OCI-LY7 (cell line): ENCODE measurements at regions not wholly inside any gene's neighbourhood (a gene's known extent, or its start where the extent isn't known, plus 50 kb on each side); places are given as distances from the start of the nearest gene placed in this dataset.
"Not testable (repeated sequence)": the region's sequence is repeated elsewhere in the genome, so short reads cannot be mapped to it uniquely, and the experiment has no call there.

ENCODE experiments used
- BruUV-seq: library from RNA; stranded (reverse); fragments of 400-500 nt; replicated peaks from 2 replicates; lab custom pipeline; 2021; lab: Mats Ljungman, UMichigan
- CTCF ChIA-PET: fragments of 300-600 bp; sonication (Branson Sonifier 250); formaldehyde crosslinking; loops from one replicate; lab custom pipeline; 2022; ENCODE audit warnings: antibody characterized with exemption; ENCODE audit not compliant: unreplicated experiment; lab: Charles Lee
- POLR2A ChIA-PET: fragments of 300-600 bp; sonication (Branson Sonifier 250); formaldehyde crosslinking; loops from one replicate; lab custom pipeline; 2022; ENCODE audit warnings: antibody characterized with exemption; lab: Charles Lee
- DNase-seq: peaks from one replicate; pipeline ENCODE4 v3.0.0-alpha.2; 2015; ENCODE audit warnings: low spot score
- H2AFZ ChIP-seq: fragments of 200-600 bp; sonication (generic), shearing (Covaris generic); 2 replicates; pipeline ENCODE4 v1.6.1; 2014; ENCODE audit warnings: mild to moderate bottlenecking, antibody characterized with exemption, low read length, moderate library complexity
- H3K27ac ChIP-seq: fragments of 200-600 bp; sonication (generic); 2 replicates; pipeline ENCODE4 v1.5.1; 2014; ENCODE audit warnings: mixed run types, low read depth, mild to moderate bottlenecking, moderate library complexity, low read length, inconsistent platforms; ENCODE audit not compliant: poor library complexity, severe bottlenecking
- H3K36me3 ChIP-seq: fragments of 200-600 bp; sonication (generic); 2 replicates; pipeline ENCODE4 v1.6.1; 2014; ENCODE audit warnings: mild to moderate bottlenecking, antibody characterized with exemption, low read length, moderate library complexity, mixed read lengths; ENCODE audit not compliant: insufficient read depth
- H3K4me1 ChIP-seq: fragments of 200-600 bp; sonication (generic); 2 replicates; pipeline ENCODE4 v1.5.1; 2014; ENCODE audit warnings: mild to moderate bottlenecking, low read length; ENCODE audit not compliant: insufficient read depth, poor library complexity, severe bottlenecking
- H3K4me2 ChIP-seq: fragments of 200-600 bp; sonication (generic); 2 replicates; pipeline ENCODE4 v1.6.1; 2014; ENCODE audit warnings: mild to moderate bottlenecking, low read length
- H3K4me3 ChIP-seq: fragments of 200-600 bp; sonication (generic); 2 replicates; pipeline ENCODE4 v1.5.1; 2014; ENCODE audit warnings: mild to moderate bottlenecking, low read depth, low read length; ENCODE audit not compliant: poor library complexity, severe bottlenecking
- H3K79me2 ChIP-seq: fragments of 200-600 bp; sonication (generic); 2 replicates; pipeline ENCODE4 v1.6.1; 2016; ENCODE audit warnings: low read depth, mild to moderate bottlenecking, low read length, moderate library complexity, mixed read lengths; ENCODE audit not compliant: insufficient read depth
- H3K9me2 ChIP-seq: fragments of 200-600 bp; sonication (generic); 2 replicates; pipeline ENCODE4 v1.6.1; 2016; ENCODE audit warnings: mild to moderate bottlenecking, low read length, mixed read lengths; ENCODE audit not compliant: insufficient read depth
- H3K9me3 ChIP-seq: fragments of 200-600 bp; sonication (generic); 2 replicates; pipeline ENCODE4 v1.6.1; 2014; ENCODE audit warnings: mild to moderate bottlenecking, mixed run types, low read length, mixed read lengths
- H4K20me1 ChIP-seq: fragments of 200-600 bp; sonication (generic); 2 replicates; pipeline ENCODE4 v1.6.1; 2014; ENCODE audit warnings: mild to moderate bottlenecking, antibody characterized with exemption, low read length, moderate library complexity, mixed read lengths; ENCODE audit not compliant: insufficient read depth
- CTCF ChIP-seq: fragments of 200-600 bp; sonication (generic); conservative IDR thresholded peaks from 2 replicates; pipeline ENCODE4 v1.5.1; 2014; ENCODE audit warnings: mild to moderate bottlenecking, antibody characterized with exemption, low read length, moderate library complexity, mixed read lengths
- EZH2phosphoT487 ChIP-seq: fragments of 200-600 bp; sonication (generic); IDR thresholded peaks from 2 replicates; pipeline ENCODE4 v1.6.1; 2018; ENCODE audit warnings: low read depth, borderline replicate concordance, mild to moderate bottlenecking, mixed run types, antibody characterized with exemption, low read length, moderate library complexity, mixed read lengths
- intact Hi-C: fragments of 100-400 bp; cut with micrococcal nuclease; formaldehyde crosslinking; loops from one replicate; pipeline ENCODE4 v1.10.0; 2022; ENCODE audit not compliant: unreplicated experiment

- Histone ChIP-seq H3K79me2 (no peaks in the 10 kb centered on the region), H3K4me3 (no peak overlapping the region), H3K9me3 (no peaks in the 10 kb centered on the region), H3K9me2 (no peaks in the 10 kb centered on the region), H3K4me2 (no peak overlapping the region), H3K4me1 (no peaks in the 10 kb centered on the region), H3K27ac (no peak overlapping the region), H3K36me3 (no peaks in the 10 kb centered on the region), H4K20me1 (no peaks in the 10 kb centered on the region), H2AFZ (no peak overlapping the region)
- no peak for DNase-seq
- BruUV-seq, result no TSS peak
- TF ChIP-seq EZH2phosphoT487 (no peak), CTCF (no peak)
- CTCF ChIA-PET, result no interaction called here
- intact Hi-C loops, result no loop called here
- POLR2A ChIA-PET, result no interaction called here
These were observed 458.4 kb upstream of the LRRC7 start for GRCh38 chr1:69109277-69109676.

- H3K27ac ChIP-seq, result no peak overlapping the region
- no peaks in the 10 kb centered on the region for H3K36me3 ChIP-seq
- TF ChIP-seq CTCF (no peak), EZH2phosphoT487 (no peak)
- H3K9me3 ChIP-seq, result no peaks in the 10 kb centered on the region
- ChIA-PET CTCF (no interaction called here), POLR2A (no interaction called here)
- H3K4me2 ChIP-seq, result no peak overlapping the region
- no peak for DNase-seq
- intact Hi-C loops, result no loop called here
- H4K20me1 ChIP-seq, result no peaks in the 10 kb centered on the region
- BruUV-seq, result no TSS peak
- H2AFZ ChIP-seq, result no peak overlapping the region
- no peaks in the 10 kb centered on the region for H3K9me2 ChIP-seq
- no peaks in the 10 kb centered on the region for H3K4me1 ChIP-seq
- no peaks in the 10 kb centered on the region for H3K79me2 ChIP-seq
- H3K4me3 ChIP-seq, result no peak overlapping the region
These were observed 456.9 kb upstream of the LRRC7 start for GRCh38 chr1:69110851-69111250.

GRCh38 chr1:69120126-69120741 lies 447.5 kb upstream of the LRRC7 start:
- H3K36me3 ChIP-seq, intact Hi-C loops, H3K4me3 ChIP-seq, H3K27ac ChIP-seq, BruUV-seq, POLR2A ChIA-PET, H3K79me2 ChIP-seq, CTCF ChIA-PET, DNase-seq, H3K4me2 ChIP-seq, H3K9me2 ChIP-seq, H4K20me1 ChIP-seq, H2AFZ ChIP-seq, H3K9me3 ChIP-seq, H3K4me1 ChIP-seq: not testable (repeated sequence)
